OCI-LY7 (cell line): ENCODE measurements at regions not wholly inside any gene's neighbourhood (a gene's known extent, or its start where the extent isn't known, plus 50 kb on each side); places are given as distances from the start of the nearest gene placed in this dataset.

Experiments used
- BruUV-seq: library from RNA; stranded (reverse); fragments of 400-500 nt; replicated peaks from 2 replicates; lab custom pipeline; 2021; lab: Mats Ljungman, UMichigan
- CTCF ChIA-PET: fragments of 300-600 bp; sonication (Branson Sonifier 250); formaldehyde crosslinking; loops from one replicate; lab custom pipeline; 2022; ENCODE audit warnings: antibody characterized with exemption; ENCODE audit not compliant: unreplicated experiment; lab: Charles Lee
- POLR2A ChIA-PET: fragments of 300-600 bp; sonication (Branson Sonifier 250); formaldehyde crosslinking; loops from one replicate; lab custom pipeline; 2022; ENCODE audit warnings: antibody characterized with exemption; lab: Charles Lee
- DNase-seq: peaks from one replicate; pipeline ENCODE4 v3.0.0-alpha.2; 2015; ENCODE audit warnings: low spot score
- H2AFZ ChIP-seq: fragments of 200-600 bp; sonication (generic), shearing (Covaris generic); 2 replicates; pipeline ENCODE4 v1.6.1; 2014; ENCODE audit warnings: mild to moderate bottlenecking, antibody characterized with exemption, low read length, moderate library complexity
- H3K27ac ChIP-seq: fragments of 200-600 bp; sonication (generic); 2 replicates; pipeline ENCODE4 v1.5.1; 2014; ENCODE audit warnings: mixed run types, low read depth, mild to moderate bottlenecking, moderate library complexity, low read length, inconsistent platforms; ENCODE audit not compliant: poor library complexity, severe bottlenecking
- H3K36me3 ChIP-seq: fragments of 200-600 bp; sonication (generic); 2 replicates; pipeline ENCODE4 v1.6.1; 2014; ENCODE audit warnings: mild to moderate bottlenecking, antibody characterized with exemption, low read length, moderate library complexity, mixed read lengths; ENCODE audit not compliant: insufficient read depth
- H3K4me1 ChIP-seq: fragments of 200-600 bp; sonication (generic); 2 replicates; pipeline ENCODE4 v1.5.1; 2014; ENCODE audit warnings: mild to moderate bottlenecking, low read length; ENCODE audit not compliant: insufficient read depth, poor library complexity, severe bottlenecking
- H3K4me2 ChIP-seq: fragments of 200-600 bp; sonication (generic); 2 replicates; pipeline ENCODE4 v1.6.1; 2014; ENCODE audit warnings: mild to moderate bottlenecking, low read length
- H3K4me3 ChIP-seq: fragments of 200-600 bp; sonication (generic); 2 replicates; pipeline ENCODE4 v1.5.1; 2014; ENCODE audit warnings: mild to moderate bottlenecking, low read depth, low read length; ENCODE audit not compliant: poor library complexity, severe bottlenecking
- H3K79me2 ChIP-seq: fragments of 200-600 bp; sonication (generic); 2 replicates; pipeline ENCODE4 v1.6.1; 2016; ENCODE audit warnings: low read depth, mild to moderate bottlenecking, low read length, moderate library complexity, mixed read lengths; ENCODE audit not compliant: insufficient read depth
- H3K9me2 ChIP-seq: fragments of 200-600 bp; sonication (generic); 2 replicates; pipeline ENCODE4 v1.6.1; 2016; ENCODE audit warnings: mild to moderate bottlenecking, low read length, mixed read lengths; ENCODE audit not compliant: insufficient read depth
- H3K9me3 ChIP-seq: fragments of 200-600 bp; sonication (generic); 2 replicates; pipeline ENCODE4 v1.6.1; 2014; ENCODE audit warnings: mild to moderate bottlenecking, mixed run types, low read length, mixed read lengths
- H4K20me1 ChIP-seq: fragments of 200-600 bp; sonication (generic); 2 replicates; pipeline ENCODE4 v1.6.1; 2014; ENCODE audit warnings: mild to moderate bottlenecking, antibody characterized with exemption, low read length, moderate library complexity, mixed read lengths; ENCODE audit not compliant: insufficient read depth
- EZH2phosphoT487 ChIP-seq: fragments of 200-600 bp; sonication (generic); IDR thresholded peaks from 2 replicates; pipeline ENCODE4 v1.6.1; 2018; ENCODE audit warnings: low read depth, borderline replicate concordance, mild to moderate bottlenecking, mixed run types, antibody characterized with exemption, low read length, moderate library complexity, mixed read lengths
- intact Hi-C: fragments of 100-400 bp; cut with micrococcal nuclease; formaldehyde crosslinking; loops from one replicate; pipeline ENCODE4 v1.10.0; 2022; ENCODE audit not compliant: unreplicated experiment
- TF ChIP-seq, protein P1 (sequence below): fragments of 200-600 bp; sonication (generic); conservative IDR thresholded peaks from 2 replicates; pipeline ENCODE4 v1.5.1; 2014; ENCODE audit warnings: mild to moderate bottlenecking, antibody characterized with exemption, low read length, moderate library complexity, mixed read lengths

GRCh38 chr18:46261799-46262198 lies 157.6 kb downstream of the HAUS1 start:
- POLR2A ChIA-PET: no interaction called here
- CTCF ChIA-PET: no interaction called here
- no TSS peak for BruUV-seq

GRCh38 chr18:46262856-46263255 lies 158.7 kb downstream of the HAUS1 start:
- H3K4me2 ChIP-seq: no peak overlapping the region
- H3K9me2 ChIP-seq: no peaks in the 10 kb centered on the region
- DNase-seq: no peak
- no peaks in the 10 kb centered on the region for H3K9me3 ChIP-seq
- no peak overlapping the region for H3K4me3 ChIP-seq
- H3K4me1 ChIP-seq: peaks cover 8% of the 10 kb centered on the region
- H4K20me1 ChIP-seq: no peaks in the 10 kb centered on the region
- peaks cover 26% of the 10 kb centered on the region for H3K36me3 ChIP-seq
- intact Hi-C loops: no loop called here
- H3K79me2 ChIP-seq: no peaks in the 10 kb centered on the region
- ChIA-PET CTCF (no interaction called here), POLR2A (interaction anchor here (0.6 kb wide), 1 partner anchor 87 kb away, joined by 3 read pairs; no protein-coding TSS in a partner anchor)
- no peak overlapping the region for H2AFZ ChIP-seq
- no peak overlapping the region for H3K27ac ChIP-seq
- TF ChIP-seq, protein P1, sequence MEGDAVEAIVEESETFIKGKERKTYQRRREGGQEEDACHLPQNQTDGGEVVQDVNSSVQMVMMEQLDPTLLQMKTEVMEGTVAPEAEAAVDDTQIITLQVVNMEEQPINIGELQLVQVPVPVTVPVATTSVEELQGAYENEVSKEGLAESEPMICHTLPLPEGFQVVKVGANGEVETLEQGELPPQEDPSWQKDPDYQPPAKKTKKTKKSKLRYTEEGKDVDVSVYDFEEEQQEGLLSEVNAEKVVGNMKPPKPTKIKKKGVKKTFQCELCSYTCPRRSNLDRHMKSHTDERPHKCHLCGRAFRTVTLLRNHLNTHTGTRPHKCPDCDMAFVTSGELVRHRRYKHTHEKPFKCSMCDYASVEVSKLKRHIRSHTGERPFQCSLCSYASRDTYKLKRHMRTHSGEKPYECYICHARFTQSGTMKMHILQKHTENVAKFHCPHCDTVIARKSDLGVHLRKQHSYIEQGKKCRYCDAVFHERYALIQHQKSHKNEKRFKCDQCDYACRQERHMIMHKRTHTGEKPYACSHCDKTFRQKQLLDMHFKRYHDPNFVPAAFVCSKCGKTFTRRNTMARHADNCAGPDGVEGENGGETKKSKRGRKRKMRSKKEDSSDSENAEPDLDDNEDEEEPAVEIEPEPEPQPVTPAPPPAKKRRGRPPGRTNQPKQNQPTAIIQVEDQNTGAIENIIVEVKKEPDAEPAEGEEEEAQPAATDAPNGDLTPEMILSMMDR: no peak
- no peak for TF ChIP-seq EZH2phosphoT487
- BruUV-seq: no TSS peak

More at GRCh38 chr18:46261799-46262198, 157.6 kb downstream of the HAUS1 start:
- no peaks in the 10 kb centered on the region for H3K9me3 ChIP-seq
- no peak for TF ChIP-seq EZH2phosphoT487
- TF ChIP-seq, protein P1: no peak
- H3K4me1 ChIP-seq: peaks cover 8% of the 10 kb centered on the region
- H3K4me2 ChIP-seq: no peak overlapping the region
- no peak overlapping the region for H3K4me3 ChIP-seq
- no peak overlapping the region for H3K27ac ChIP-seq
- intact Hi-C loops: no loop called here
- H3K79me2 ChIP-seq: no peaks in the 10 kb centered on the region
- H3K36me3 ChIP-seq: peaks cover 26% of the 10 kb centered on the region
- no peak overlapping the region for H2AFZ ChIP-seq
- no peak for DNase-seq
- H4K20me1 ChIP-seq: no peaks in the 10 kb centered on the region
- no peaks in the 10 kb centered on the region for H3K9me2 ChIP-seq

DNA sequence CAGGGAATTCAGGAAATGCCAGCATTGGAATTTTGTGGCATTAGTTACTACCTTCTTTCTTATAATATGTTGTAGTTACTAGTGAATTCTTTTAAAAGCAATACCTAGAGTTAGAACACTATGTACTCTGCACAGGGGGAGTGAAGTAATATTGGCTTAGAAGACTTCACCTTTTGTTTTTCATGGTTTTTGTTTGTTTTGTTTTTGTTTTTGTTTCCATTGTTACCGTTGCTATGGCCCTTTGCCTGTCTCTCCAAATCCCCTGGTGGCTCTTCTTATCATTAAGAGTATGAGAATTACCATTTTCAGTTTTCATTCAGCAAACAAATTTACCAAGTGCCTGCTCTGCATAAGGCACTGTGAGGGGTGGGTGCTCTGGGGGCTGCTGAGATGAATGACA lies 160.1 kb downstream of the HAUS1 start:
- TF ChIP-seq, protein P1: no peak
- no peak for TF ChIP-seq EZH2phosphoT487
- no peaks in the 10 kb centered on the region for H4K20me1 ChIP-seq
- POLR2A ChIA-PET: no interaction called here

More for the DNA sequence above, 160.1 kb downstream of the HAUS1 start:
- no TSS peak for BruUV-seq
- CTCF ChIA-PET: no interaction called here
- H3K9me2 ChIP-seq: no peaks in the 10 kb centered on the region
- peaks cover 26% of the 10 kb centered on the region for H3K36me3 ChIP-seq
- intact Hi-C loops: no loop called here
- H3K79me2 ChIP-seq: no peaks in the 10 kb centered on the region
- H3K4me1 ChIP-seq: peaks cover 8% of the 10 kb centered on the region
- no peak overlapping the region for H3K4me2 ChIP-seq
- DNase-seq: no peak
- H2AFZ ChIP-seq: no peak overlapping the region
- no peak overlapping the region for H3K4me3 ChIP-seq
- no peaks in the 10 kb centered on the region for H3K9me3 ChIP-seq
- no peak overlapping the region for H3K27ac ChIP-seq
